ENCODE measurements at regions not wholly inside any gene's neighbourhood (a gene's known extent, or its start where the extent isn't known, plus 50 kb on each side); places are given as distances from the start of the nearest gene placed in this dataset.

- no peak for TF ChIP-seq FOXM1 (IDR thresholded peaks at IDR 0.05; ENCODE audit: borderline replicate concordance, low read depth)
- TF ChIP-seq EP300 (IDR thresholded peaks at IDR 0.05; ENCODE audit: borderline replicate concordance): no peak
- TF ChIP-seq YY1 (IDR thresholded peaks at IDR 0.05; ENCODE audit: low read depth): no peak
Measured at GRCh38 chr16:65672960-65673359, 551.1 kb upstream of the CDH11 start.

Measured in Ishikawa (cell line).